GM04504 (cell line): ENCODE measurements at regions not wholly inside any gene's neighbourhood (a gene's known extent, or its start where the extent isn't known, plus 50 kb on each side); places are given as distances from the start of the nearest gene placed in this dataset.
"Not testable (repeated sequence)": the region's sequence is repeated elsewhere in the genome, so short reads cannot be mapped to it uniquely, and the experiment has no call there.

ENCODE experiments used
- DNase-seq: peaks from one replicate; pipeline ENCODE4 v3.0.0-alpha.2; 2012; ENCODE audit warnings: low read depth

DNA sequence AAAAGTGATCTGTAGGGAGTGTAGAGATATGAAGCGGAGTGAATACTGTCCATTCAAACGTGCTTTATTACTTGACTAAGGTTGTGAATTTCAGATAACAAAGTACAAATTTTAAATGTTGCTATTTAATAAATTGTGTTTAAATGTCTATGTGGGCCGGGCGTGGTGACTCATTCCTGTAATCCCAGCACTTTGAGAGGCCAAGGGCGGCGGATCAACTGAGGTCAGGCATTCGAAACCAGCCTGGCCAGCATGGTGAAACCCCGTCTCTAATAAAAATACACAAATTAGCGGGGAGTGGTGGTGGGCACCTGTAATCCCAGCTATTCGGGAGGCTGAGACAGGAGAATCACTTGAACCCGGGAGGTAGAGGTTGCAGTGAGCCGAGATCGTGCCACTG is 1544.1 kb downstream of the SLITRK5 start:
- DNase-seq = not testable (repeated sequence)

DNA sequence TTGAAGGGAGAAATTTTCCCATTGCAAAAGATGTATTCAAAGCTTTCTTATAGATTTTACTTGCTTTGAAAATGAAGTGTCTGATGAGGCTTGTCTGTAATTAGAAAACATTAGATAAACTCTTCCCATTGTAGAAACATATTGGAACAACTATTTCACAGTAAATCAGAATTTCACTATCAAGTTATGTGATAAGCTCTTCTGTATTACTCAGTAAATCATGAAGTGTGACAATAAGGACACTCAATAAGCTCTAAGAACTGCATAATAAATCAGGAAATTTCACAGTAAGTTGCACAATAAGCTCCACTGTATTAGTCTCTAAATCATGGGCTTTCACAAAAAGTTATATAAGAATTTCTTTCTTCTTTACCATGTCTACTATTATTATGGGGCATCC is 1546.6 kb downstream of the SLITRK5 start:
- DNase-seq = no peak

DNA sequence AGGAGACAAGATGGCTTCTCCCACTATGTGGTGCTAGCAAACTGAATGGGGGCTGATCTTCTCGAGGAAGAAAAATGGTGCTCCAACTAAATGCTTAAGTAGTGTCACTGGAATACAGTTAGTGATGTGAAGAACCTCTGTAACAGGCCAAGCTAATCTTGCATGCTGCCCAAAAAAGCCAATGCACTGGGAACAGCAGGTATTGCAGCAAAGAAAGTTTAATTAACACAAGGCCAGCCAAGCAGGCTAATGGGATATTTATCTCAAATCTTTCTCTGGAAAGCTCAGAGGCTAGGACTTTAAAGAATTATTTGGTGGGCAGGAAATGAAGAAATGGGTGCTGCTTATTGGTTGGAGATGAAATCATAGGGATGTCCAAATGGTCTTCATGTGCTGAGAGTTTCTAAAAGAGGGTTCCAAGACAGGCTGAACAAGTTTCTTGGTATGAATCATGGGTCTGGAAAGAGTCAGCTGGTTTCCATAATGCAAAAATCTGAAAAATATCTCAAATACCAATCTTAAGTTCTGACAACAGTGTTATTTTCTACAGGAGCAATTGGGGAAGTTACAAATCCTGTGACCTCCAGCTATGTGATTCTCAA is 1550.5 kb downstream of the SLITRK5 start:
- no peak for DNase-seq

DNA sequence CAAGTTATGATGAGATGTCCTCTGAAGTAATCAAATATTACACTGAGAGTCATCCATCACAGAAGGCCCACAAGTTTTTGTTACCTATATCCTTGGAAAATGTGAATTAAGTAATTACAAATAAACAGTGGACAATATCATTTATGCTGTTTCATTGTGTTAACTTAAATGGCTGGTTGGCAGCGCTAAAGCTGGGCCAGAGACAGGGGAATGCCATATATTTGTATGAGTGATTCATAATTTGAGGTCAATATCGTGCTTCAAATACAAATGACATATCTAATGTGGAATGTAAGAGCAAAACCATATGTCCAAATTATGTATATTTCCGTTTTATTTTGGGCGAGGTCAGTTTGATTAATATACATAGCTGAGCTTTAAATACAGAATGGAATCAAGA is 1556.2 kb downstream of the SLITRK5 start:
- no peak for DNase-seq

DNA sequence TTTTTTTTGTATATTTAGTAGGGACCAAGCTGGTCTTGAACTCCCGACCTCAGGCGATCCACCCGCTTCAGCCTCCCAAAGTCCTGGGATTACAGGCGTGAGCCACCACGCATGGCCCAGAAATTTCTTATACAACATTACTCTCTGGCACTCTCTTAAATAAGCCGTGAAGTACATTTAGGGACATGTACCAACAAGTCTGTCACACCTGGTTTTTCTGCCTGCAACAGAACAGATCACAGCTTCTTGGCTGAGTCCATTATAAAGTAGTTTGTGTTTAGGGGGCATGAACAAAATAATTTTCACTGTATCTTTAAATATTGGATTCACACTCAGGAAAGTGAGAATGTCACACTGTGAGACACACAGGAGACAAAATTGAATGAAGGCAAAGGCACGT is 1567.3 kb downstream of the SLITRK5 start:
- DNase-seq = no peak

DNA sequence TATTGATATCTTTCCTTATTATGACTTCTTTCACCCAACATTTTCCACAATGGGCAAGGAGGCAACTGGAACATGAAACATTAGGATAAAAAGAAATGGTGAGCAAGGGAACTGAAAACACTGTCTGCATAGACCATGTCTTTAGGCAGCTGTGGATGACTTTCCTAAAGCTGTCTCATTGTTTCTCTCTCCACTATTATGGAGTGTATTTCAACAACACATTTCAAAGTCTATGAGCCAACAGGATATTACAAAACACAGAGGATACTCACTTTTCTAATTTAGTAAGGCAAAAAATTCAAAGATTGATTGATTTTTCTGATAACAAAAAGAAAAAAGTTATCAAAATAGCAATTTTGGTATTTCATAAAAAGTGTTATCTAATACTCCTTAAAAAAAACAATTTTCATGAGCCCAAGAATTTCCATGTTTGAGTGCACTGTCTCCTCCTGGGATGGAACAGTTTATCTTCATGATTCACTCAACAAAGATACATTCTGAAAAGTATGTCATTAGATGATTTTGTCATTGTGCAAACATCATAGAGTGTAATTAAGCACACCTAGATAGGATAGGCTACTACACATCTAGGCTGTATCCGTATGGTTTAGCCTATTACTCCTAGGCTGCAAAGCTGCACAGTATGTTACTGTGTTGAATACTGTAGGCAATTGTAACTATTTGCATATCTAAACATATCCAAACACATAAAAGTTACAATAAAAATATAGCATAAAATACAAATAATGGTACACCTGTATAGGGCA is 1568.4 kb downstream of the SLITRK5 start:
- no peak for DNase-seq

DNA sequence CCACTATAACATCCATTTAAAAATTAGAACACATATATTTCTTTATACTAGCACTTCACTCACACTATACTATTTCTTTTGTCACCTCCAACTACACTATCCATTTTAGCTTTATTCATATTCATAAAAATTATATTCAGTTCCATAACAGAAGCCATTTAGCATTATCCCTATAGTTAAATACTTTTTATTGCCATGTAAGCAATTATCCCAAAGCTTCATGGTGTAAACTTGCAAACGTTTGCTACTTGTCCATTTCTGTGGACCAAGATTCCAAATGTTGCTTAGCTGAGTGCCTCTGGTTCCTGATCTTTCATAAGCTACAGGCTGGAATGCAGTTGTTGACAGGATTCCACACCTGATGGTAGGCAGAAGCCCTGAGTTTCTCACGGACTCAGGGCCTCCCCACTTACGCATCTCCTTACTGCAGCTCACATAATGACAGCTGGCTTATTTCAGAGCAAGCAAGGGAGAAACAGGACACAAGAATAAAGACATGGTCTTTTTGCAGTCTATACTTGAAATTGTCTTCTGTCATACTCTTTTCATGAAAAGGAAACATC is 1584.8 kb downstream of the SLITRK5 start:
- no peak for DNase-seq

DNA sequence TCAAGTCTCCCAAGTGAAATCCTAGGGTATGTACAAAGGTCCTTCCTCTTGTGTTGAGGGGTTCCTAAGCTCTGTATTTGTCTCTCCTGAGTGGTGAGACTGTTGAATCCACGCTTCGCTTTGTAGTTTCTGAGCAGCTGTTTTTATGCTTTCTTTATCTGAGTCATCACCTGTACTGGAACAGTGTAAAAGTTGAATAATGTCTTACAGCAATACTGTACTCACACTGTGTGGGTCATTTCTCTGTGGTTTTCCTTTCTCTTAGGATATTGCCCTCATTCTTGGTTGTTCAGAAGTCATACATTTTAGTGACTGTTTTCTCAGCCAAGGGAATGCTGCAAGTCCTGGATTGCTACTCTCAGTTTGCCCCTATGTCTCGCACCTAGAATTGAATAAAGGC is 1596.6 kb downstream of the SLITRK5 start:
- no peak for DNase-seq

DNA sequence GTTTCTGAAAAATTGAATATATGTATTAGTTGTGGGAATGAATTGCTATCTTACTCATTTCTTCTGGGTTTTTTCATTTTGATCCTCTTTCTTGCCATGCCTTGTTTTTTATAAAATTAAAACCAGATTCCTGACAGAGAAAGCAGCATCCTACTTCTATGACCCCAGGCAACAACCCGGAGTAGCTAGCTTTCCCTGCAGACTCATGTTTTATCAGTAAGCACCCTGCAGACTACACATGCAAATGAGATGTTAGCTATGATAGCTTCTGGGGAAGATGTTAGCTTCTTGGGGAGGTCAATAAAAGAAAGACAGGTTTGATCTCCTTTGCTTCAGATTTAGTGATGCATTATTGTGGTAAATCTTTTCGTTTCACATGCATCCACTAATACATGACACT is 1598.6 kb downstream of the SLITRK5 start:
- no peak for DNase-seq

DNA sequence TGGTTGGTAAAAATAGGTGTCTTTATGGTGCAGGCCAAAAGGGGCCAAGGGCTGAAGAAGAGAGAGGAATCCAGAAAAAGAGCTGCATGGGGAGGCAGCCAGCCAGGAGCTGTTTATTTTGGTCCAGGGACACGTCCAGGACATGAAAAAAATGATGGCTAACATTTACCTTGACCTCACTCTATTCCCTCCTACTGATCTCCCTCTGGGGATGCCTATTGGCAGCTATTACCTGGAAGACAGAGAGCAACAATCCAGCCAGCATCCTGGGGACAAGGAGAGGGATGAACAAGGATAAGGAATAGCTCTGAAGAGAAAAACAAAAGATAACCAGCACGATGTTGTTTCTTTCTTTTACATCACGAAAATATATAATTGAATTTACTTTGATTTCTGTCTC is 1599.6 kb downstream of the SLITRK5 start:
- DNase-seq = no peak

DNA sequence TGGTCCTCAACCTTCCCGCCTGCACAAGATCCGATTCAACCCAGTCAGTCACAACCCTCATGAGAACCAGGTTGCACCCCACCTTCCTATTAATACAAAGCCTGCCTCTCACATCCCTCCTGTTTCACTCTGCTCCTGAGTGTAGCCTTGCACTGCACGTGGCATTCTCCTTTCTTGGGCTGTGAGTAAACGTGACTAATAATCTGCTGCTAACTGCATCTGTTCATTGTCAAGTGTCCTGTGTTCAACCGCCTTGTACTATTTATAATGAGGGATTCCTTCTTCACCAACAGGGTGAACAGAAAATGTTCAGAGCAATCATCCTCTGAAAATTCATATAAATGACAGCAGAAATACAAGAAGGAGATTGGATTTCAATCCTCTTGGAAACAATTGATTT is 1608.2 kb downstream of the SLITRK5 start:
- DNase-seq = no peak

DNA sequence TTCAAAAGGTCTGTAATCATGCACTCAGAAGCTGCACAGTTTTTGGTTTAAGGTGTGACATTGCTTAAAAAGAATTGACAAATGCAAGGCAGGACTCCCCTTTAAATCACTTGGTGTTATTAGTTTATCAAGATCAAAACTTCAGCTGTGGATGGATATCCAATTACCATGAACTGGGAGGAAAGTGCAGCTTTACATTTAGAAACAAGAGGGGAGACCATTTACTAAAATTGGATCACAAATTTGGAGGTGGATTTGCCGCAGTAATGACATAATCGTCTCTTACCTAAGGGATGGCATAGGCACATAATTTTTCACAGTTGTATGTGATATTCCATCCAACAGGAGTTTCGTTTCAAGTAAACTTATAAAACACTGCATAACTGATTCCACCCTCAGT is 1610.2 kb downstream of the SLITRK5 start:
- DNase-seq = no peak

DNA sequence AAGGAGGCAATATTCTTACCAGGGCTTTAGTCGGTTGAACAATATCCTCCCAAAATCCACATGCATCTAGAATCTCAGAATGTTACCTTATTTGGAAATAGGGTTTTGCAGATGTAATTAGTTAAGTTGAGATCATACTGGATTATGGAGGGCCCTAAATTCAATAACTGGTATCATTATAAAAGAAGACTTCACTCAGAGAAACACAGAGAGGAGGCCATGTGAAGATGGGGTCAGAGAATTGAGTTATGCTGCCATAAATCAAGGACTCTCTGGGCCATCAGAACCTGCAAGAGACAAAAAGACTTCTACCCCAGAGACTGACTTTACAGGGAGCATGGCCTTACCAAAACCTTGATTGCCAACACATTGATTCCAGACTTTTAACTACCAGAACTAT is 1611.1 kb downstream of the SLITRK5 start:
- no peak for DNase-seq

DNA sequence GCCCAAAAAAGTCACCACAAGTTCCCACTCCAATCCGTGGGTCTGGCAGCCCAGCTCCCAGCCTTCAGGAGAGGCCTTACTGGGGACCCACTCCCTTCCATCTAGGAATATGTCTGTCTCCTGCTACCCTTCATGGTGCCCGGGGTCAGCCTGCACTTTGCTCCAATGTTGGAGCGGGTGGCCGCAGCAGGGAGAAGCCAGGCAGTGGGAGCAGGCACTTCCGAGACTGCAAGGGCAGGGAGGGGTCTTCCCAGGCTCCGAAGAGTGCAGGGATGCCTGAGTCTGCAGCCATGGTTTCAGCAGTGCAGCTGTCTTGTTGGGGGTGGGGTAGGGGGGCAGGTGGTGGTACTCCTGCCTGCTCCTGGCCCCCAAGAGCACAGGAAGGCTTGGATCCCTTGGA is 1616.2 kb downstream of the SLITRK5 start:
- DNase-seq = no peak

DNA sequence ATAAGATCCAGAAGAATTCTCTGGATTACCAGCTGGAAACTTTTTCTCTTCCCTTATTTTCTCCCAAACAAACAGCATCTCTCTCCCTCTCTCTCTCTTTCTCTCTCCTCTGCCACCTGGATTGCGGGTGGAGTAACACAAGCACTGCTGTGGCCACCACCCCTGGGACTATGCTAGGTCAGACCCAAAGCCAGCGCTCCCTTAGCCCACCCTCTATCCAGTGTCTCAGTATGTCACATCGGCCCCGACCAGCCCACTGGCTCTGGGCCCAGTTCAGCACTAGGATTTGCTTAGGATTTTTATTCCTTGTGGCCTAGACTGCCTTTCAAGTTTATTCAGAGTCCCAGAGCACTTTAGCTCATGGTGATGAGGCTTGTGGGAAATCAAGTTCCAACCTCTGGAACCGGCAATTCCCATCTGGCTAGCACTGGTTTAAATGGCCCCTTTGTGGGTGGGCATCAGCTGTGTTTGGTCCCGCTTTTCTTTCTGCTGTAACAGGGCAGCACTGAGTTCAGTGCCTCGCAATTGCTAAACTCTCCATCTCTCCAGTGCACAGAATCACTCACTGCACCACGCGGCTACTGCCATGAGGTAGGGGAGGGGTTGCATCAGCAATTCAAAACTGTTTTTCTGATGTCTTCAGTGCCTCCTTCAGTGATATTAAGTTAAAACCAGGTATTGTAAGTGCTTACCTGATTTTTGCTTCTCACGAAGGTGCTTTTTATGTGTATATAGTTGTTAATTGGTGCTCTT is 1623.1 kb downstream of the SLITRK5 start:
- no peak for DNase-seq

DNA sequence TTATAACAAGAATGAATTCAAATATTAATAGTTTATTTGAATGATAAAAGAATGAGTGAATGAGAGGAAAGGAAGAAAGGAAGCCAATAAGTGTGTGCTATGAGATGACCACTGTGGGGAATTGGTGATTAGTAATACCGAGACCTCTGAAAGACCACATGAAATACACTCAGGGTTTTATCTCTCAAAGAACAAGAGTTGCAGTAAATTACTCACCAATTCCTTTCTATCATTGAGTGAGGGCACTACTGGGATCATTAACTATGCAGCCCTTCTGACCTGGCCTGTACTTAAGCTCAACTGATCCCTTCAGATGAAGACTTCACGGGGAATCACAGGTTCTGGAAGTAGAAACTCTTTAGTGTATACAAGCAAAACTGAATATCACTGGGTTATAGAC is 1636.1 kb downstream of the SLITRK5 start:
- DNase-seq = no peak

DNA sequence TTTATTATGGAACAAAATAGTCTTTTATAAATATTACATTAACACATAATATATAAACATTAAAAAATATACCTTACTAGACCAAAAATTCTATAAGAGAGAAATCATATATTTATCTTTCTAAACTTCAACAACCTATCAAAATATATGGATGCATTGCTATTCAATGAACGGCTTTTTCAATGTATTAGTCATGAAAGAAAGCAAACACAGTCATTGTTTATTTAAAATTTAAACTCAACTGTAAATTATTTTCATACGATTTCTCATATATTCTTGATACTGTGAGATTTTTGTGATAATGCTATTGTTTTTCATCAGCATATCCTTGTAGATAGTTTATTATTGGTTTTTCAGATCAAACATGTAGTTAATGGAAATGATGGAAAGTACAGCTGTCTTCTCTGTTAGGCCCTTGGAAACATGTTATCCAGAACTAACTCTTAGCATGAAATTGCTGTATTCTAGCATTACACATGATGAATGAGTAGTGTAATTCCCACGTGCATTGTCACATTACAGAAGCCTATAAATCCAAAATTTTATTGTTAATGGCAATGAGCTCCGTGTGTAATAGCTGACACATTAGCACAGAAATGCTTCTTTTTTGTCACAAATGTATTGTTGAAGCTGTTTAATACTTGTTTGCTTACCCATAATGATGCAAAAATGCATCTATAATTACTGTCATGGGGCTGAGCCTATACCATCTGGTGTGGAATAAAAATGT is 1639.9 kb downstream of the SLITRK5 start:
- DNase-seq = no peak

DNA sequence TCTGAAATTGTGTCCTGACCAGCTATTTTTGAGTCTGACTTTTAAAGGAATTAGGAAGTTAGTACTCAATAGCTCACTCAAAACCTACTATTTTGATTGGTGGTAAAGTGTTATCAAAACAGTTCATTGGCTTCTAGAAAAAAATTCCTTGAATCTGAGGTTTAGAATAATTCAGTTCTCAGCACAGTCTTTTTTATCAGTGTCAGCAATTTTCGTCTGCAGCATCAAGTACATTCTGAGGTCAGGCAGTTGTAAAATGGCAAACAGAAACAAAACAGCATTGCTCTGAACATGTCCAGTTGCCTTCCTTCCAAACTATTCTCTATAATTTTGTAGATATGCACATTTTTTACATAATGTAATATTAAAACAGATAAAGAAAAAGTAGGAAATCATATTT is 1644.1 kb downstream of the SLITRK5 start:
- no peak for DNase-seq

DNA sequence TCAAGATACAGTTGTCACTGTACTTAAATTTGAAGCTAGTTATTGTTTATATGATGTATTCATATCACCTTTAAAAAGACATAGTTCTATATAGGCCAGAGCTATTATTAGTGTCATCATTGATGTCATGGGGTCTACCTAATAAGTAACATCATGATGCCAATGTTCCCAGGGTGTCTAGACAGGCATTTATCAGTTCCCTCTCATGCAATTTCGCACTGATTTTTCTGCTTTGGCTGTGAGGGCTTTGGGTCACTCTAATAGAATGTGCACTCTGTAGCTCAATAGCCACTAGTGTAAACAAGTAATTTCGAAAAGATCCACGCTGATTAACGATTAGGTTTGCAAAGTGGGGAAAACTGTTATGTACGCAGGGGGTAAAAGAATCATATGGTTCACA is 1651.3 kb downstream of the SLITRK5 start:
- no peak for DNase-seq

DNA sequence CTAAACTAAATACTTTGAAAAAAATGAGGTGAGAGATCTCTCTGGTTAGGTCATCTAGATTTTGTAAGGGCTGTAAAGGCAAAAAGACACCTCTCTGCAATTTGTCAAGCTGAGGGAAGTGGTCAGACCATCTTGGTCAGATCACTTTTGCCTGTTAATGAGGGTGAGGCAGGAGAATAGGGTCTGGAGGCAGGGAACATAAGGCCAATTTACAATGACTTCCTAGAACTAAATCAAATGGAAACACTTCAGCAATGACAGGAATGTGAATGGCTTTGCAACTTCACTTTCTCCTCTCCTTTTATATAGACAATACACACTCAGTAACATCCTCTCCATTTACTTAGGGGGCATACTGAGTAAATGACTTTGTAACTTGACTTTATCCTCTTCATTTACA is 1653.4 kb downstream of the SLITRK5 start:
- no peak for DNase-seq

DNA sequence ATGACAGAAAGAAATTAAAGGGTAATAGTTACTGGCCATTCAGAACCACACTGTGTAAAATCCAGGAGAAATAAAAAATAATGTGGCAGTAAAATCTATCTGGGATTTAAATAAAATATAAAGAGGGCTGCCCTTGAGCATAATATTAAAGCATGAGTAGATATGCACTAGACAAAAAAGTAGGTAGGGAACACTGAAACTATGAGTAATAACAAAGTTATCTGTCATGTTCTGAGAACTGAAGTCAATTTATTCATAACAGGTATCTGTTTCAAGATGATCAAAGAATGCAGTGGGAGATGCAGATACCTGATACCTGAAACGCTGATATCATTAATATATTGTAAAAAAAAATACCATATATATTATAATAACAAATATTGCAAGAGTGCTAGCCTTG is 1672.0 kb downstream of the SLITRK5 start:
- no peak for DNase-seq

DNA sequence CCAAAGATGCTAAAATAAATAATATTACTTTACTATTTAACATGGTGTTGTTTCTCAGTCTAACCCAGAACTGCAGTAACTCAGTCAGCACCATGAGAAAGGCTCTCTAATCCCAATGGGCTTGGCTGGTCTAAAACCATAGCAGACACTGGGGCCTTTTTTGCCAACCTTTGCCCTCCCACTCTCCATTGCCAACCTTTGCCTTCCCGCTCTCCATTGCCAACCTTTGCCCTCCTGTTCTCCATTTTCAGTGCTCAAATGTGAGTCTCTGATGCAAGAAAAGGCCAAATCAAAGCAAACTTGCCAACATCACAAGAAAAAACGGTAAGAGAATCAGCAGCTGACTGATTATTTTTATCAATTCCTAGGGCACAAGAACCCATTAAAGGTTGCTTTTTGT is 1681.2 kb downstream of the SLITRK5 start:
- no peak for DNase-seq
